C4-2B (cell line): ENCODE measurements at regions not wholly inside any gene's neighbourhood (a gene's known extent, or its start where the extent isn't known, plus 50 kb on each side); places are given as distances from the start of the nearest gene placed in this dataset.

Experiments
- H3K27ac ChIP-seq: fragments of 450-650 bp; 2 replicates; pipeline ENCODE4 v1.5.1; 2017
- ZFX ChIP-seq: fragments of 450-650 bp; IDR thresholded peaks from 2 replicates; pipeline ENCODE4 v1.6.1; 2017
- TF ChIP-seq, protein P1 (sequence below): fragments of 450-650 bp; conservative IDR thresholded peaks from 2 replicates; pipeline ENCODE4 v1.5.1; 2017; ENCODE audit warnings: mild to moderate bottlenecking

DNA sequence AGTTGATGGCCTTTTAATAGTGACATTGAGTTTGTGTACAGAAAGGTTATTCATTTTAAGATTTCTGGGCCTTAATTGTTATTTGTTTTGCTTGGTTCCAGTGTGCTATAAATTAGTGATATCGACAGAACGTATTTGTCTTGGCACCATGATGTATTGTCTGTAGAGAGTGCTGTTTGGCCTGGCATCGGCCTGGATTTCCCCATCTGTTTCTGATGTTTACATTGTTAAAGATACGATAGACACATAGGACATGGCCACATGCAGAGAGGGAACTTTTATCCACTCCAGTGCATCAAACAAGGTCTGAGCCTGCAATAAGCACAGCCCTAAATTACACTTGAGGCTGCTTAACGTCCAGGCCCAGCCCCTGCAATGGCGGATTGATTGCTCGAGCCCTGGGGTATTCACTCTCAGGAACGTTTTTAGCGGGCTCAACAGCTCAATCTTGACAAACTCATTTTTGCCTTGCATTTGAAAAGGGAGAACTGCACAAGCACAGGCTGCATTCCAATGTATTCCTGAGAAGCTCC, 144.7 kb downstream of the SLC4A3 start:
- TF ChIP-seq, protein P1, sequence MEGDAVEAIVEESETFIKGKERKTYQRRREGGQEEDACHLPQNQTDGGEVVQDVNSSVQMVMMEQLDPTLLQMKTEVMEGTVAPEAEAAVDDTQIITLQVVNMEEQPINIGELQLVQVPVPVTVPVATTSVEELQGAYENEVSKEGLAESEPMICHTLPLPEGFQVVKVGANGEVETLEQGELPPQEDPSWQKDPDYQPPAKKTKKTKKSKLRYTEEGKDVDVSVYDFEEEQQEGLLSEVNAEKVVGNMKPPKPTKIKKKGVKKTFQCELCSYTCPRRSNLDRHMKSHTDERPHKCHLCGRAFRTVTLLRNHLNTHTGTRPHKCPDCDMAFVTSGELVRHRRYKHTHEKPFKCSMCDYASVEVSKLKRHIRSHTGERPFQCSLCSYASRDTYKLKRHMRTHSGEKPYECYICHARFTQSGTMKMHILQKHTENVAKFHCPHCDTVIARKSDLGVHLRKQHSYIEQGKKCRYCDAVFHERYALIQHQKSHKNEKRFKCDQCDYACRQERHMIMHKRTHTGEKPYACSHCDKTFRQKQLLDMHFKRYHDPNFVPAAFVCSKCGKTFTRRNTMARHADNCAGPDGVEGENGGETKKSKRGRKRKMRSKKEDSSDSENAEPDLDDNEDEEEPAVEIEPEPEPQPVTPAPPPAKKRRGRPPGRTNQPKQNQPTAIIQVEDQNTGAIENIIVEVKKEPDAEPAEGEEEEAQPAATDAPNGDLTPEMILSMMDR = no peak
- TF ChIP-seq ZFX = no peak
- peak overlapping the region; percentile 16; the same call in 1 of the 2 replicates for H3K27ac ChIP-seq

DNA sequence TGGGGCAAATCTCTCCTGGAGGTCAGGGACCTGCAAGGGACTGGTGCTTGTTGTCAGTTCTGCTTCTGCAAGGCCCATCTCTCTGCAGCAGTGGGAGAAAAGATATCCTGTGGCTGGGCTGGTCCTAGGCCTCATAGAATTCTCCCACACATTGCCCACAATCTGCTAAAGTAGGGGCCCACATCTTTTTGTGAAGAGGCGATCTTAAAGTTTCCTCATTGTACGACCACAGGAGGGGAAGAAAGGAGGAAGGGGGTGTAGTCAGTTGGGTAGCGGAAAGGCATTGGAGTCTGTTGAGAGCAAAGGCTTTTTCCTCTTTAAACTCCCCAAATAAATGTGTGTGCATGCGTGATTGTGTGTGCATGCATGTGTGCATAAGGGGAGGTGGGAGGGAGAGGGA, 145.3 kb downstream of the SLC4A3 start:
- no peak for TF ChIP-seq ZFX
- TF ChIP-seq, protein P1 = no peak
- peak overlapping the region; percentile 16; the same call in 1 of the 2 replicates for H3K27ac ChIP-seq

- TF ChIP-seq, protein P1 = no peak
- no peak for TF ChIP-seq ZFX
- H3K27ac ChIP-seq = no peak overlapping the region
Observed at GRCh38 chr2:219775506-219775905, 148.1 kb downstream of the SLC4A3 start.

GRCh38 chr2:219777388-219777787, 150.0 kb downstream of the SLC4A3 start:
- no peak for TF ChIP-seq ZFX
- TF ChIP-seq, protein P1 = no peak
- no peak overlapping the region for H3K27ac ChIP-seq

- no peak overlapping the region for H3K27ac ChIP-seq
- TF ChIP-seq, protein P1 = no peak
- TF ChIP-seq ZFX = no peak
Observed at GRCh38 chr2:219778189-219778588, 150.8 kb downstream of the SLC4A3 start.

DNA sequence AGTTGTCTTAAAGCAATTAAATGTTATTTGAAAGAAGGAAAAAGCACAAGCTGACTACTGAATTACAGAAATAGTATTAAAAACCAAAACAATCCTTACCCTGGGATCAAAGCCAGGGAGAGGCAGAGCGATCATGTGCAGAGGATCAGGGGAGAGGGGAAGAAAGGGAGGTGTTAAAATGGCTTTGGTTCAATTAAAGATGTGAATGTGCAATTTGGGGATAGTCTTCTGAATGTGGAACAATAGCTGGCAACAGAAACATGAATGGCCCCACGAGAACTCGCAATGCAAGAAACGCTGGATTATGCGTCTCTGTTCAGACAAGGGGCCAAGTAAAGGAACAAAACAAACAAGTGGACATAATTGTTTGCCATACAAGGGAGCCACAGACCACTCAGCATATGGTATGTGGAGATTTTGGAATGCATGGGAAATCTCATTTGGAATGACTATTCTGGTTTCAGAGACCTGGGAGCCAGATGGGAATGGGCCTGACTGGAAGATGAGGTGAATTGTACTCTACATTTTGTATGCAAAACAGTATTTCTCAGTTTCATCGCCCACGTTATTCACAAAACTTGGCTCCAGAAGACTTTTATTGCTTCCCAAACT, 155.4 kb downstream of the SLC4A3 start:
- TF ChIP-seq, protein P1 = no peak
- no peak for TF ChIP-seq ZFX
- H3K27ac ChIP-seq = no peak overlapping the region

- no peak for TF ChIP-seq ZFX
- TF ChIP-seq, protein P1 = no peak
- H3K27ac ChIP-seq = no peak overlapping the region
Observed at GRCh38 chr2:219783359-219783975, 156.0 kb downstream of the SLC4A3 start.
